IMR-90 (cell line): ENCODE measurements at regions not wholly inside any gene's neighbourhood (a gene's known extent, or its start where the extent isn't known, plus 50 kb on each side); places are given as distances from the start of the nearest gene placed in this dataset.

Experiments
- ATAC-seq: fragments of 200-7000 bp; cut with Tn5 transposase; 2 replicates; pipeline ENCODE4 v1.9.1; 2020; ENCODE audit warnings: low read depth, mild to moderate bottlenecking, moderate library complexity
- BruUV-seq: library from RNA; stranded (reverse); fragments of 400-500 nt; replicated peaks from 2 replicates; lab custom pipeline; 2021; lab: Mats Ljungman, UMichigan
- CTCF ChIA-PET: fragments of 300-600 bp; formaldehyde crosslinking; extraction: SDS; loops from one replicate; lab custom pipeline; 2021; ENCODE audit warnings: antibody characterized with exemption; lab: Yijun Ruan, JAX
- POLR2A ChIA-PET: fragments of 300-600 bp; sonication (Branson Sonifier 250); formaldehyde crosslinking; loops from one replicate; lab custom pipeline; 2022; ENCODE audit warnings: antibody characterized with exemption; ENCODE audit not compliant: unreplicated experiment; lab: Charles Lee
- DNase-seq: peaks from one replicate; pipeline ENCODE4 v3.0.0; 2013
- H2AFZ ChIP-seq: replicated peaks from 2 replicates; pipeline ENCODE3; 2013; ENCODE audit warnings: low read length, mild to moderate bottlenecking; ENCODE audit not compliant: poor library complexity
- H2AK5ac ChIP-seq: 2 replicates; pipeline ENCODE4 v1.6.1; 2013; ENCODE audit warnings: low read depth, low read length, inconsistent platforms
- H2AK9ac ChIP-seq: replicated peaks from 2 replicates; pipeline ENCODE3; 2013; ENCODE audit warnings: mild to moderate bottlenecking, low read depth, low read length, moderate library complexity; ENCODE audit not compliant: poor library complexity
- H2BK120ac ChIP-seq: 2 replicates; pipeline ENCODE4 v1.6.1; 2013; ENCODE audit warnings: low read depth, low read length, inconsistent platforms
- H2BK15ac ChIP-seq: 3 replicates; pipeline ENCODE4 v1.6.1; 2013; ENCODE audit warnings: low read depth, low read length, inconsistent platforms
- H2BK20ac ChIP-seq: 2 replicates; pipeline ENCODE4 v1.6.1; 2013; ENCODE audit warnings: low read depth, mild to moderate bottlenecking, inconsistent platforms, low read length, moderate library complexity
- H2BK5ac ChIP-seq: 2 replicates; pipeline ENCODE4 v1.6.1; 2013; ENCODE audit warnings: mild to moderate bottlenecking, low read depth, low read length, inconsistent platforms; ENCODE audit not compliant: poor library complexity, severe bottlenecking
- H3K14ac ChIP-seq: replicated peaks from 2 replicates; pipeline ENCODE4 v1.6.1; 2013; ENCODE audit warnings: low read depth, low read length, inconsistent platforms
- H3K18ac ChIP-seq: 2 replicates; pipeline ENCODE4 v1.6.1; 2013; ENCODE audit warnings: low read depth, low read length, control low read depth
- H3K23ac ChIP-seq: 2 replicates; pipeline ENCODE4 v1.6.1; 2013; ENCODE audit warnings: low read depth, low read length, inconsistent platforms
- H3K27ac ChIP-seq: 2 replicates; pipeline ENCODE4 v1.5.1; 2013; ENCODE audit warnings: mild to moderate bottlenecking, control low read depth, low read length; ENCODE audit not compliant: insufficient read depth
- H3K27me3 ChIP-seq: 2 replicates; pipeline ENCODE4 v1.6.1; 2013; ENCODE audit warnings: low read length; ENCODE audit not compliant: control insufficient read depth, insufficient read depth
- H3K36me3 ChIP-seq: 2 replicates; pipeline ENCODE4 v1.6.1; 2013; ENCODE audit warnings: low read length, mixed read lengths; ENCODE audit not compliant: control insufficient read depth, insufficient read depth
- H3K4ac ChIP-seq: 2 replicates; pipeline ENCODE4 v1.6.1; 2013; ENCODE audit warnings: low read depth, low read length, inconsistent platforms
- H3K4me1 ChIP-seq: 2 replicates; pipeline ENCODE4 v1.6.1; 2013; ENCODE audit warnings: low read length, mixed read lengths; ENCODE audit not compliant: control insufficient read depth, insufficient read depth
- H3K4me2 ChIP-seq: 2 replicates; pipeline ENCODE4 v1.6.1; 2013; ENCODE audit warnings: low read depth, mild to moderate bottlenecking, control low read depth, low read length, moderate library complexity
- H3K4me3 ChIP-seq: 2 replicates; pipeline ENCODE4 v1.5.1; 2013; ENCODE audit warnings: low read depth, mild to moderate bottlenecking, control low read depth, low read length, moderate library complexity; ENCODE audit not compliant: insufficient read depth
- H3K56ac ChIP-seq: 2 replicates; pipeline ENCODE4 v1.6.1; 2013; ENCODE audit warnings: low read length, inconsistent platforms; ENCODE audit not compliant: insufficient read depth; ENCODE audit errors: extremely low read depth
- H3K79me1 ChIP-seq, 2 experiments: 2 replicates each; pipeline ENCODE4 v1.6.1; 2013; ENCODE audit warnings: low read length in 2 of 2, inconsistent platforms in 1 of 2, low read depth in 1 of 2
- H3K9ac ChIP-seq: 2 replicates; pipeline ENCODE4 v1.6.1; 2013; ENCODE audit warnings: low read depth, low read length, control low read depth
- H3K9me1 ChIP-seq: 2 replicates; pipeline ENCODE4 v1.6.1; 2013; ENCODE audit warnings: low read length, inconsistent platforms; ENCODE audit not compliant: insufficient read depth
- H3K9me3 ChIP-seq: 2 replicates; pipeline ENCODE4 v1.6.1; 2013; ENCODE audit warnings: low read length; ENCODE audit not compliant: control insufficient read depth, insufficient read depth
- H4K20me1 ChIP-seq: 2 replicates; pipeline ENCODE4 v1.6.1; 2013; ENCODE audit warnings: low read length, inconsistent platforms; ENCODE audit not compliant: insufficient read depth
- H4K5ac ChIP-seq: 2 replicates; pipeline ENCODE4 v1.6.1; 2013; ENCODE audit warnings: mild to moderate bottlenecking, low read depth, low read length, control low read depth
- H4K8ac ChIP-seq, 2 experiments: 2 replicates each; pipeline ENCODE4 v1.6.1; 2013; ENCODE audit warnings: low read depth in 2 of 2, low read length in 2 of 2, control low read depth in 1 of 2, inconsistent platforms in 1 of 2
- H4K91ac ChIP-seq: 2 replicates; pipeline ENCODE4 v1.6.1; 2013; ENCODE audit warnings: low read depth, low read length, inconsistent platforms; ENCODE audit not compliant: insufficient read depth
- CHD1 ChIP-seq: IDR thresholded peaks from 2 replicates; pipeline ENCODE4 v1.6.1; 2012; ENCODE audit warnings: low read depth, low read length, improper control_type of control experiment
- CTCF ChIP-seq: conservative IDR thresholded peaks from 2 replicates; pipeline ENCODE4 v1.5.1; 2012; ENCODE audit warnings: mild to moderate bottlenecking, low read depth, low read length, improper control_type of control experiment
- MAFK ChIP-seq: IDR thresholded peaks from 2 replicates; pipeline ENCODE4 v1.6.1; 2012; ENCODE audit warnings: low read depth, low read length, improper control_type of control experiment
- MXI1 ChIP-seq: IDR thresholded peaks from 2 replicates; pipeline ENCODE4 v1.6.1; 2012; ENCODE audit warnings: low read depth, mild to moderate bottlenecking, low read length, moderate library complexity, borderline replicate concordance
- NFE2L2 ChIP-seq: fragments of 150-350 bp; IDR thresholded peaks from 2 replicates; pipeline ENCODE4 v1.6.1; 2016; ENCODE audit warnings: low read depth, mild to moderate bottlenecking, low read length
- POLR2A ChIP-seq: IDR thresholded peaks from 2 replicates; pipeline ENCODE4 v1.6.1; 2012; ENCODE audit warnings: mild to moderate bottlenecking, low read depth, low read length
- RCOR1 ChIP-seq: IDR thresholded peaks from 2 replicates; pipeline ENCODE4 v1.6.1; 2012; ENCODE audit warnings: mild to moderate bottlenecking, low read length, improper control_type of control experiment; ENCODE audit not compliant: insufficient replicate concordance
- RFX5 ChIP-seq: IDR thresholded peaks from 2 replicates; pipeline ENCODE4 v1.8.0; 2012; ENCODE audit warnings: low read depth, mild to moderate bottlenecking, low read length, moderate library complexity
- dilution Hi-C: fragments of 300-500 bp; cut with HindIII; formaldehyde crosslinking; loops from one replicate; pipeline ENCODE4 v1.14.3; 2018; ENCODE audit warnings: low sequenced_read_pairs; ENCODE audit not compliant: unreplicated experiment
- in situ Hi-C: fragments of 300-500 bp; cut with MboI; formaldehyde crosslinking; loops from 3 replicates; pipeline ENCODE4 v1.14.3; 2019; ENCODE audit warnings: low sequenced_read_pairs, inconsistent platforms, mixed read lengths
- intact Hi-C: fragments of 100-400 bp; cut with micrococcal nuclease; formaldehyde crosslinking; loops from 2 replicates; pipeline ENCODE4 v1.10.0; 2022
- TF ChIP-seq, protein P1 (sequence below): fragments of 150-350 bp; IDR thresholded peaks from 2 replicates; pipeline ENCODE4 v1.6.1; 2017; ENCODE audit warnings: mild to moderate bottlenecking, antibody characterized with exemption, low read length, low read depth

DNA sequence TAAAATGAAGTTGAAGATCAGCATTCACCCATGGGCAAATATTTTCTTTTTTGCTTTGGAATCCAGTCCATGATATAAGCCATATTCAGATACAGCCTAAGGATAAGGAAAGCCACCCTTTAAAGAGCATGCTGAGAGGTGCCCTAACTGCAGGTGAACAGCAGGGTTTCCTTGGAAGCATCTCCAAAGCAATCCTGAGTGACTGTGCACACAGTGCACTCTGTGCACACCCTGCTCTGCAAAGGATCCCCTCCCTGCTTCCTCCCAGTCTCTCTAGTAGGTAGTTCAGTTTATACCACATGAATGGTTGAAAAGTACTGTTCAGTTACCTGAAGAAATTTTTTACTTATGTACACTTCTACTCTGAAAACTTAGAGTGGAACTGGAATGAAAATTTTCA is 491.4 kb downstream of the RASEF start:
- in situ Hi-C loops = no loop called here
- no peak overlapping the region for H4K5ac ChIP-seq
- H3K4ac ChIP-seq = no peak overlapping the region
- DNase-seq (no peak), ATAC-seq (no peak)
- H2BK5ac ChIP-seq = no peak overlapping the region
- H3K4me1 ChIP-seq = no peaks in the 10 kb centered on the region
- BruUV-seq = no TSS peak
- no peak overlapping the region for H2AK9ac ChIP-seq
- H2BK20ac ChIP-seq = no peak overlapping the region
- CTCF ChIA-PET = no interaction called here
- H3K4me3 ChIP-seq = no peak overlapping the region
- H3K9ac ChIP-seq = no peak overlapping the region
- TF ChIP-seq MAFK (no peak), RCOR1 (no peak), POLR2A (no peak), CTCF (no peak), NFE2L2 (no peak), CHD1 (no peak), RFX5 (no peak), MXI1 (no peak)
- TF ChIP-seq, protein P1, sequence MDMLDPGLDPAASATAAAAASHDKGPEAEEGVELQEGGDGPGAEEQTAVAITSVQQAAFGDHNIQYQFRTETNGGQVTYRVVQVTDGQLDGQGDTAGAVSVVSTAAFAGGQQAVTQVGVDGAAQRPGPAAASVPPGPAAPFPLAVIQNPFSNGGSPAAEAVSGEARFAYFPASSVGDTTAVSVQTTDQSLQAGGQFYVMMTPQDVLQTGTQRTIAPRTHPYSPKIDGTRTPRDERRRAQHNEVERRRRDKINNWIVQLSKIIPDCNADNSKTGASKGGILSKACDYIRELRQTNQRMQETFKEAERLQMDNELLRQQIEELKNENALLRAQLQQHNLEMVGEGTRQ = no peak
- no peak overlapping the region for H3K56ac ChIP-seq
- H3K27me3 ChIP-seq = no peaks in the 10 kb centered on the region
- 0 out of 2 replicates have a peak, but pooled peaks cover 1% of the 10 kb centered on the region for H3K9me3 ChIP-seq
- no peaks in the 10 kb centered on the region for H3K36me3 ChIP-seq
- no peak overlapping the region for H3K4me2 ChIP-seq
- no peak overlapping the region for H4K91ac ChIP-seq
- POLR2A ChIA-PET = no interaction called here
- no peak overlapping the region for H2AFZ ChIP-seq
- no peaks in the 10 kb centered on the region for H3K9me1 ChIP-seq
- no peak overlapping the region for H3K27ac ChIP-seq
- no peaks in the 10 kb centered on the region for H3K79me1 ChIP-seq
- dilution Hi-C loops = no loop called here
- intact Hi-C loops = no loop called here
- H4K8ac ChIP-seq = no peak overlapping the region
- H4K20me1 ChIP-seq = no peaks in the 10 kb centered on the region
- no peak overlapping the region for H3K14ac ChIP-seq
- no peak overlapping the region for H2BK15ac ChIP-seq
- H2BK120ac ChIP-seq = no peak overlapping the region
- no peak overlapping the region for H2AK5ac ChIP-seq
- no peak overlapping the region for H3K23ac ChIP-seq
- no peak overlapping the region for H3K18ac ChIP-seq
